ENCODE measurements at regions not wholly inside any gene's neighbourhood (a gene's known extent, or its start where the extent isn't known, plus 50 kb on each side); places are given as distances from the start of the nearest gene placed in this dataset.

GRCh38 chrX:67949270-67949669 is 405.4 kb downstream of the AR start:
- Histone ChIP-seq H3K27me3 (ENCODE audit: low read length) (no peaks in the 10 kb centered on the region), H2AFZ (ENCODE audit: low read length) (no peak overlapping the region), H3K27ac (ENCODE audit: low read length) (no peak overlapping the region), H3K9ac (ENCODE audit: low read length) (no peak overlapping the region), H3K9me2 (replicated peaks; ENCODE audit: low read length) (no peaks in the 10 kb centered on the region), H4K20me1 (ENCODE audit: low read length) (no peaks in the 10 kb centered on the region), H3K9me3 (ENCODE audit: low read length) (no peaks in the 10 kb centered on the region), H3F3A (ENCODE audit: low read length, unreplicated experiment) (no peaks in the 10 kb centered on the region), H3K4me2 (ENCODE audit: low read length) (no peak overlapping the region), H3K4me1 (ENCODE audit: insufficient read depth, low read length) (no peaks in the 10 kb centered on the region), H3K36me3 (ENCODE audit: low read depth, low read length) (no peaks in the 10 kb centered on the region), H3K79me2 (ENCODE audit: low read length) (no peaks in the 10 kb centered on the region), H3K4me3 (ENCODE audit: low read length) (no peak overlapping the region)
- ATAC-seq: no peak
- POLR2A ChIA-PET (ENCODE audit: unreplicated experiment): no interaction called here
- CTCF ChIA-PET: no interaction called here
- DNase-seq: no peak
- no TSS peak for BruUV-seq (replicated peaks)
- TF ChIP-seq CTCF (conservative IDR thresholded peaks at IDR 0.05; ENCODE audit: low read depth, low read length) (no peak), EZH2 (IDR thresholded peaks at IDR 0.05; ENCODE audit: low read length, unreplicated experiment) (no peak)
- intact Hi-C loops (cut with micrococcal nuclease): no loop called here

- TF ChIP-seq CTCF (conservative IDR thresholded peaks at IDR 0.05; ENCODE audit: low read depth, low read length) (no peak), EZH2 (IDR thresholded peaks at IDR 0.05; ENCODE audit: low read length, unreplicated experiment) (no peak), EZH2phosphoT487 (IDR thresholded peaks at IDR 0.05; ENCODE audit: borderline replicate concordance, low read length) (no peak)
Observed at GRCh38 chrX:67953658-67954057, 409.8 kb downstream of the AR start.

GRCh38 chrX:67961516-67961915 is 417.7 kb downstream of the AR start:
- CTCF ChIA-PET: no interaction called here
- Histone ChIP-seq H3K36me3 (ENCODE audit: low read depth, low read length) (no peaks in the 10 kb centered on the region), H3K4me1 (ENCODE audit: insufficient read depth, low read length) (no peaks in the 10 kb centered on the region), H3K9ac (ENCODE audit: low read length) (no peak overlapping the region), H3K4me3 (ENCODE audit: low read length) (no peak overlapping the region), H3K27me3 (ENCODE audit: low read length) (no peaks in the 10 kb centered on the region), H2AFZ (ENCODE audit: low read length) (no peak overlapping the region), H3K4me2 (ENCODE audit: low read length) (no peak overlapping the region), H4K20me1 (ENCODE audit: low read length) (no peaks in the 10 kb centered on the region), H3K9me2 (replicated peaks; ENCODE audit: low read length) (no peaks in the 10 kb centered on the region), H3K27ac (ENCODE audit: low read length) (no peak overlapping the region), H3F3A (ENCODE audit: low read length, unreplicated experiment) (no peaks in the 10 kb centered on the region), H3K79me2 (ENCODE audit: low read length) (no peaks in the 10 kb centered on the region), H3K9me3 (ENCODE audit: low read length) (no peaks in the 10 kb centered on the region)
- intact Hi-C loops (cut with micrococcal nuclease): no loop called here
- ATAC-seq: no peak
- no peak for DNase-seq
- TF ChIP-seq EZH2phosphoT487 (IDR thresholded peaks at IDR 0.05; ENCODE audit: borderline replicate concordance, low read length): no peak
- no peak for TF ChIP-seq EZH2 (IDR thresholded peaks at IDR 0.05; ENCODE audit: low read length, unreplicated experiment)
- no peak for TF ChIP-seq CTCF (conservative IDR thresholded peaks at IDR 0.05; ENCODE audit: low read depth, low read length)
- POLR2A ChIA-PET (ENCODE audit: unreplicated experiment): no interaction called here
- no TSS peak for BruUV-seq (replicated peaks)

More at GRCh38 chrX:67953658-67954057, 409.8 kb downstream of the AR start:
- Histone ChIP-seq H3K9me3 (ENCODE audit: low read length) (no peaks in the 10 kb centered on the region), H3K4me1 (ENCODE audit: insufficient read depth, low read length) (no peaks in the 10 kb centered on the region), H3K27ac (ENCODE audit: low read length) (no peak overlapping the region), H3K9ac (ENCODE audit: low read length) (no peak overlapping the region), H3K4me3 (ENCODE audit: low read length) (no peak overlapping the region), H3F3A (ENCODE audit: low read length, unreplicated experiment) (no peaks in the 10 kb centered on the region), H3K27me3 (ENCODE audit: low read length) (no peaks in the 10 kb centered on the region), H3K79me2 (ENCODE audit: low read length) (no peaks in the 10 kb centered on the region), H2AFZ (ENCODE audit: low read length) (no peak overlapping the region), H3K9me2 (replicated peaks; ENCODE audit: low read length) (no peaks in the 10 kb centered on the region), H3K36me3 (ENCODE audit: low read depth, low read length) (no peaks in the 10 kb centered on the region), H4K20me1 (ENCODE audit: low read length) (no peaks in the 10 kb centered on the region), H3K4me2 (ENCODE audit: low read length) (no peak overlapping the region)
- intact Hi-C loops (cut with micrococcal nuclease): no loop called here
- ChIA-PET POLR2A (ENCODE audit: unreplicated experiment) (no interaction called here), CTCF (interaction anchor here (0.6 kb wide), 1 partner anchor 25 kb away, joined by 6 read pairs; no protein-coding TSS in a partner anchor)
- DNase-seq (no peak), ATAC-seq (no peak)
- BruUV-seq (replicated peaks): no TSS peak
